Activated CD4-positive, alpha-beta memory T cell treated with anti-CD3 and anti-CD28 coated beads for 36 hours (primary cell): ENCODE measurements at regions not wholly inside any gene's neighbourhood (a gene's known extent, or its start where the extent isn't known, plus 50 kb on each side); places are given as distances from the start of the nearest gene placed in this dataset.

Experiments
- CTCF ChIA-PET: fragments of 350-600 bp; sonication (Branson Sonifier 250); formaldehyde crosslinking; loops from one replicate; lab custom pipeline; 2021; ENCODE audit warnings: antibody characterized with exemption, inconsistent platforms; lab: Charles Lee
- POLR2A ChIA-PET: fragments of 350-600 bp; sonication (Branson Sonifier 250); formaldehyde crosslinking; loops from one replicate; lab custom pipeline; 2021; ENCODE audit warnings: antibody characterized with exemption; lab: Charles Lee
- DNase-seq: peaks from one replicate; pipeline ENCODE4 v3.0.0-alpha.2; 2020
- H3K27ac Mint-ChIP-seq: one replicate; pipeline ENCODE4 v1.8.0; 2021; ENCODE audit warnings: mixed read lengths
- H3K27me3 Mint-ChIP-seq: one replicate; pipeline ENCODE4 v1.8.0; 2021; ENCODE audit warnings: mixed read lengths
- H3K36me3 Mint-ChIP-seq: one replicate; pipeline ENCODE4 v1.8.0; 2021; ENCODE audit warnings: mixed read lengths
- H3K4me1 Mint-ChIP-seq: one replicate; pipeline ENCODE4 v1.8.0; 2021; ENCODE audit warnings: low read depth, mixed read lengths
- H3K4me3 Mint-ChIP-seq: one replicate; pipeline ENCODE4 v1.8.0; 2021; ENCODE audit warnings: mild to moderate bottlenecking, mixed read lengths
- H3K9me3 Mint-ChIP-seq: one replicate; pipeline ENCODE4 v1.8.0; 2021; ENCODE audit warnings: mixed read lengths
- intact Hi-C: fragments of 100-400 bp; cut with micrococcal nuclease; formaldehyde crosslinking; loops from one replicate; pipeline ENCODE4 v1.15.1; 2023

DNA sequence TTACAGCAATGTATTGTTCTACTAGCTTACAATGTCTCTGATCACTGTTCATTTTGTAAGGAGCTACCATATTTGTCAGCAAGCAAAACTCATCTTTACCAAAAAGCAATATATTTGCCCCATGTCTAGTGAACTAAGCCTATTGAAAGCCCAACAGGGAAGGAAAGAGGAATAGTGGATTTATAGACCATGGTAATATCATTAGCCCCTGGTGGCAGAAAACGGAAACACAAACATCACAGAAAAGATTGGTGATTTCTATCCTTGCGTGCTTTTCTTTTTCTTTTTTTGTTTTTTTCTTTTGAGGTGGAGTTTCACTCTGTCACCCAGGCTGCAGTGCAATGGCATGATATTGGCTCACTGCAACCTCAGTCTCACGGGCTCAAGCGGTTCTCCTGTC lies 1562.4 kb upstream of the TMEM132C start:
- Mint-ChIP-seq H3K9me3 (peaks cover 8% of the 10 kb centered on the region), H3K4me1 (peaks cover 9% of the 10 kb centered on the region), H3K36me3 (no peaks in the 10 kb centered on the region), H3K4me3 (no peak overlapping the region), H3K27me3 (peaks cover 1% of the 10 kb centered on the region), H3K27ac (no peak overlapping the region)
- ChIA-PET POLR2A (no interaction called here), CTCF (interaction anchor here (1.3 kb wide), 1 partner anchor 78 kb away, joined by 3 read pairs; no protein-coding TSS in a partner anchor)
- no peak for DNase-seq
- intact Hi-C loops, result no loop called here

DNA sequence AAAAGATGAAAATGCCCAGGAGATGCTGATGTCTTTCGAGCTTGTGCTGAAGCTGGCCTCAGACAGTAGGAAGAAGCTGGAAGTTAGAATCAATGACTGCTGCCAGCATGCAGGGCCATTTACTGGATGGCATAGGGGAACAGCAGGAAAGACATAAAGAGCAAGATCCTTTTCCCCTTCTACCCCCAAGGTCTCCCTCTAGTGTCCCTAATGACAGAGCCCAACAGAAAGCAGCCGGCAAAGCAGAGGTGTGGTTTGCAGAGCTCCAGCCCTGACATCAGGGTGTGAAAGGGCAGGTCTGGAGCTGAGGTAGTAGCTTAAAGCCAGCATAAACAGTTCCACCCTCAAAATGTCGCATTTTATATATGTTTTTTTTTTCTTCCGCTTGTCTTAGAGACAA lies 1560.7 kb upstream of the TMEM132C start:
- POLR2A ChIA-PET, result no interaction called here
- CTCF ChIA-PET, result interaction anchor here (2.0 kb wide), 1 partner anchor 41 kb away, joined by 7 read pairs; no protein-coding TSS in a partner anchor
- Mint-ChIP-seq H3K27ac (no peak overlapping the region), H3K4me1 (peaks cover 12% of the 10 kb centered on the region), H3K36me3 (no peaks in the 10 kb centered on the region), H3K27me3 (peaks cover 1% of the 10 kb centered on the region), H3K9me3 (peaks cover 4% of the 10 kb centered on the region), H3K4me3 (no peak overlapping the region)
- DNase-seq, result no peak
- intact Hi-C loops, result no loop called here

DNA sequence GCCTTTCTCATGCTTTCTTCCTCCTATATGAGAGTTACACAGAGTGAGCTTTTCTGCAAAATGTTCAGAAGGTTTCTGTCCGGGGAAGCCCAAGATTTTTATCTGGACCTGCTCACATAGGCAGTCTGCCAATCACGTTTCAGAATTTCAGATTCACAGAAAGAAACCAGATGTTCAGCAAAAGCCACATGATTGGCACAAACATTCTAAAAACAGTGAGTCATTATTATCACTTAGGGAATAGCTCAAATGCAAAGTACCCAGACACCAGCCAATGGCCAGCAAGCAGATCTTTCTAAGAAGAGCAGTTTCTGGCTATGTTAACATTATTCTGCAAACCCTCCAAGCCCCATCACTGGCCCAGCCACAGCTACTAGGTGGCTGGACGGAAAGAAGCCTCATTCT lies 1558.5 kb upstream of the TMEM132C start:
- no peak overlapping the region for H3K4me3 Mint-ChIP-seq

DNA sequence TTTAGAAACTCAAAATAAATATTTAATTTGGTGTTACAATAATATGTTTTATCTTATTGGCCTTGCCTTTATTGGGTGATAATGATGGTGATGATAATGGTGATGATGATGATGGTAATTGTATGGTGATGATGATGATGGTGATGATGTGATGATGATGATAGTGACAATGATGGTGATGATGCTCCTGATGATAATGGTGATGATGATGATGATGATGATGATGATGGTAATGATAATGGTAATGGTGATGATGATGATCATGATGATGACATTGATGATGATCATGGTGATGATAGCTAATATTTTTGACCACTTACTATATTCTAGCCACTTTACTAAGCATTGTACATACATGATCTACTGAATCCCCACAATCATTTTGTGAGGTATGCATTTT lies 1548.6 kb upstream of the TMEM132C start:
- DNase-seq, result no peak
- Mint-ChIP-seq H3K4me1 (no peaks in the 10 kb centered on the region), H3K27me3 (peaks cover 3% of the 10 kb centered on the region), H3K4me3 (no peak overlapping the region), H3K9me3 (peaks cover 20% of the 10 kb centered on the region), H3K36me3 (peaks cover 8% of the 10 kb centered on the region), H3K27ac (no peak overlapping the region)
- POLR2A ChIA-PET, result no interaction called here
- CTCF ChIA-PET, result no interaction called here
- intact Hi-C loops, result no loop called here

More for the DNA sequence above, 1558.5 kb upstream of the TMEM132C start:
- H3K27me3 Mint-ChIP-seq, result peaks cover 1% of the 10 kb centered on the region
- H3K9me3 Mint-ChIP-seq, result peaks cover 4% of the 10 kb centered on the region
- peak overlapping the region; percentile 45 for H3K27ac Mint-ChIP-seq
- CTCF ChIA-PET, result interaction anchor here (1.5 kb wide), 1 partner anchor 39 kb away, joined by 8 read pairs; no protein-coding TSS in a partner anchor
- H3K4me1 Mint-ChIP-seq, result peaks cover 12% of the 10 kb centered on the region
- intact Hi-C loops, result loop anchor here (1.0 kb wide), 2 partner anchors 64 to 120 kb away; no protein-coding TSS in a partner anchor
- POLR2A ChIA-PET, result interaction anchor here (1.4 kb wide), 1 partner anchor 64 kb away, joined by 7 read pairs; no protein-coding TSS in a partner anchor
- H3K36me3 Mint-ChIP-seq, result no peaks in the 10 kb centered on the region
- DNase-seq, result peak; percentile 47

DNA sequence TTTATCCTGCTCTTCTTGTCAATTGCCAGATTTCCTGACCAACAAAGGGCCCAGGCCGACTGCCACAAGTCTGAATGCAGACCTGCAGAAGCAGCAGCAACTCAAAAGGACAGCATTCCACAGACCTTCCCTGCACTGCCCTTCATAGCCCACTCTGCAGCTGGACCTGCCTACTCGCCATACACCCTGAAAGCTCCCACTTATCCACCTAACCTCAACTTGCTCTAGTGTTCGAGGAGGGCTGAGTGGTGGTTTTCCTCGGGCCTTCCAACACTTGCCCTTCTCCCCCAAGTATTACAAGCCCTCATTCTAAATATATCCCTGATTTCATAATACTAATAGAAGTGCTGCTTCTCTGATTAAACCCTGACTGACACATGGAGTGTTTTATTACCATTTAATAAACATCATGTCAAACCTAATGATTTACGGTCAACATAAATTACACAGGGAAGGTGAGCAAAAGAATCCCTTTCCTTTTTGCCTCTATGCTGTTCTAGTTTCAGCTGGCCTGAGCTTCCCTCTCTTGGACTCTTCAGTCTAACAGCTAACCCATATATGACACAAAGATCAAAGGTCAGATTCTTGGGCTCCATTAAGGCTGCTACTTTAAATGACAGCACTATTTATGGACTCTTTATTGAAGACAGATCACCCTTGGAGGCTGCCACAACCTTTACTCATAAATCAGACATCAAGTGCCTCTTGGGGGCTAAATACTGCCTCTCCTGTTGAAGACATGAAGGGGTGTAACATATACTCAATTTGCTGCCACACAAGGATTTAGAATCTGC lies 1546.9 kb upstream of the TMEM132C start:
- DNase-seq, result no peak
- Mint-ChIP-seq H3K36me3 (peaks cover 10% of the 10 kb centered on the region), H3K4me1 (no peaks in the 10 kb centered on the region), H3K27ac (no peak overlapping the region), H3K27me3 (peaks cover 15% of the 10 kb centered on the region), H3K9me3 (peaks cover 22% of the 10 kb centered on the region), H3K4me3 (no peak overlapping the region)
- intact Hi-C loops, result no loop called here
- ChIA-PET POLR2A (no interaction called here), CTCF (interaction anchor here (0.7 kb wide), 1 partner anchor 27 kb away, joined by 3 read pairs; no protein-coding TSS in a partner anchor)

DNA sequence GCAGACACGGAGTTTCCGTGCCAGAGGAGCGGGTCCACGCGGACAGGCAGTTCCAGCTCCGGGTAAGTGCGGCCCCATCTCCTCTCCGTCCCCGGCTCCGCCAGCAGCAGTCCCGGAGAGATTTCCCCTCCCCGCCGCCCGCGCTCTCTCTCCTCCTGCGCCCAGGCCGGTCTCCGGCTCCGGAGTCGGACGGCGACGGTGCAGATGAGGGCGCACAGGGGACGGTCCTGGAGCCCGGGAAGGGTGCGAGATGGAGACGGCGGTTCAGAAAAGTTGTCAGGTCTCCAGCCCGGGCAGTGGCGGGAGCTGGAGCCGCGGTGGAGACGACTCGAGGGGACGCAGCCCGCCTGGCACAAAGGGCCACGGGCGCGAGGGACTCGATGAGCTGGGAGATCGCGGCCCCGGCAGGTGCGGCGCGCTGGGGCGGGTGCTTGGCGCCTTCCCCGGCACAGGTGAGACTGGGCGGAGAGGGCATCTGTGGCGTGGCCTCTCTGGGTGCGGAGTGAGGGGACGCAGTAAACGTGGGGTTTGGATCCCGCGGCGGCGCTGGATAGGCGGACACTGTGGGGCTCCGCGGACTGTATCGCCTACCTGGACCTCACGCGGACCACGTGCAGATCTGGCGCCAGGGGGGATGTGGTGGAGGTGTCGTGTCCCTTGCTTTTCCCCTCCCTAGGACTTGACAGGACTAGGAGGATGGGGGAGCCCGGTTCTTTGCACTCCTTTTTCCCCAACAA lies 1540.3 kb upstream of the TMEM132C start:
- intact Hi-C loops, result no loop called here
- peaks cover 4% of the 10 kb centered on the region for H3K36me3 Mint-ChIP-seq
- H3K9me3 Mint-ChIP-seq, result peaks cover 6% of the 10 kb centered on the region
- H3K4me3 Mint-ChIP-seq, result no peak overlapping the region
- H3K27me3 Mint-ChIP-seq, result peaks cover 31% of the 10 kb centered on the region
- CTCF ChIA-PET, result no interaction called here
- no peak overlapping the region for H3K27ac Mint-ChIP-seq
- no peak for DNase-seq
- H3K4me1 Mint-ChIP-seq, result peaks cover 6% of the 10 kb centered on the region
- POLR2A ChIA-PET, result no interaction called here

DNA sequence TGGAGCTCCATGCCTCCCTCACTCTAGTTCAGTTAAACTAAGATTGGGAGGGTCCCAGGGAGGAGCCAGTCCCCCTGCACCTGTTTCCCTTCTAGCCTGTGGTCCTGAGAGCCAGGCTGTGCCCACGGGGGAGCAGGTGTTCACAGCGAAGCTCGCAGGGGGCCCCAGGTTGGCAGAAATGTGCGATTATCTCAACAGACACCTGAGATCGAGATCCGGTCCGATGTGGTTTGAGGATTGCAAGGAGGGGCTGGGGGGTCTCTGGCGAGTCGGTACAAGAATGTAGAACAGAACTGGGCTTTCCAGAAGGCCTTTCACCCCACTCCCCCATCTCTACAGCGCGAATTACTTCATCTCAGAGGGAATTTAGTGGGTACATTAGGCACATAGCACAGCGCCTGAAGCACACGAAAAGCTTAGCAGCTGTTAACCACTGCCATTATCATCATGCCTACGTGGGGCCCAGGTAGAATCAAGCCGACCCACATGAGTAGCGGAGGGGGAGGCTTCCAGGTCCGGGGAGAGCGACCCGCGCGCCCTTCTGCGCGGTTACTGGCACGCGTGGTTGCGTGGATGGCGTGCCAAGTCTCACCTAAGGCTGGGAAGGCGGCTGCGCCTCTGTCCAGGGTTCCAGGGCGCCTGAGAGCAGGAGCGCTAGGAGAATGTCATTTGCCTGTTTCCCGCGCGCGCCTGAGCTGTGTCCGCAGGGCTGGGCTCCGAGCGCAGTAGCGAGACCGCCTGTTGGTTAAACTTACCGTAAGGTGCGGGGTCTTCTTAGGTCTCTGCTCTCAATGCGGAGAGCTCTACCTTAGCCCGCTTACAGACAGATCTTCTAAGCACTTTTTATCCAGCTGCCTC lies 1539.5 kb upstream of the TMEM132C start:
- H3K27me3 Mint-ChIP-seq, result peaks cover 31% of the 10 kb centered on the region
- POLR2A ChIA-PET, result no interaction called here
- no peak overlapping the region for H3K4me3 Mint-ChIP-seq
- H3K4me1 Mint-ChIP-seq, result peaks cover 6% of the 10 kb centered on the region
- no peak overlapping the region for H3K27ac Mint-ChIP-seq
- intact Hi-C loops, result no loop called here
- peaks cover 4% of the 10 kb centered on the region for H3K36me3 Mint-ChIP-seq
- CTCF ChIA-PET, result no interaction called here
- peaks cover 6% of the 10 kb centered on the region for H3K9me3 Mint-ChIP-seq
- DNase-seq, result no peak

DNA sequence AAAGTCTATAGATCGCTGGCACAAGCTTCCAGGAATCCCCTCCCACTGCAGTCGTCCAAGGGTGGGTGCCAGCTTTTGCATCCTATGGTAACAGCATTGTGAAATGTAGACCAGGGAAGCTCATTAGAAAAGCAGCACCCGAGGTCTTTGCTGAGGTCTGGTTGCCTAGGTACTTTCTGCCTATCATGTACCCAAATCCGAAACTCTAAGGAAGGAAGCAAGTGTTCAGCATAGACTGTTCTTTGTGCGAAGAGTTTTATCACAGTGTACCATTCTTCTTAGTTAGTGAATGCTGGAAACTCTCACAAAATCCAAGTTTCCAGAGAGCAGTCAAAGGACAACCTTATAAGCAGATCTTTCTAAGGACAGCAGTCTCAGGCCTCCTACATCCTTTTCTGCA lies 1532.7 kb upstream of the TMEM132C start:
- CTCF ChIA-PET, result interaction anchor here (1.2 to 2.6 kb wide), 2 partner anchors 14 to 17 kb away, joined by 3 to 13 read pairs; no protein-coding TSS in a partner anchor
- Mint-ChIP-seq H3K36me3 (peaks cover 5% of the 10 kb centered on the region), H3K9me3 (peaks cover 8% of the 10 kb centered on the region), H3K27me3 (no peaks in the 10 kb centered on the region), H3K4me1 (no peaks in the 10 kb centered on the region), H3K4me3 (no peak overlapping the region), H3K27ac (no peak overlapping the region)
- POLR2A ChIA-PET, result no interaction called here
- no peak for DNase-seq
- intact Hi-C loops, result no loop called here

DNA sequence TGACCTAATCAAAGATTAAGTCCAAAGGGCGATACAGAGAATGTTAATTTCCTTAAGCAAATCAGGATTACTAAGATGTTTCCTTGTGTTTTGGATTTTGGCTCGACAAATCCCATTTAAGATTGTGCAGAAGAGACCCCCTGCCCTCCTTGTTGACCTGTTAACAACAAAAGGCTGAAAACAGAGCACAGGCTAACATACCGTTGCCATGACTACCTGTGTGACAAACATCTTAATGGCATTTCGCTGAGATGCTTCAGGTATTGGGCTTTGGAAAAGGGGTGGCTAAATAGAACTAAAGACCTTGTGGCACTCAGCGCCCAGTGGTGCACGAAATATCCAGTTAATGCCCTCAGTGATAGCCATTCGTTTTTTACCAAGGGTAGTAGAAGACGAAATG lies 1532.3 kb upstream of the TMEM132C start:
- no peak for DNase-seq
- H3K27ac Mint-ChIP-seq, result no peak overlapping the region
- CTCF ChIA-PET, result interaction anchor here (2.6 kb wide), 1 partner anchor 13 kb away, joined by 13 read pairs; no protein-coding TSS in a partner anchor
- H3K4me1 Mint-ChIP-seq, result no peaks in the 10 kb centered on the region
- H3K27me3 Mint-ChIP-seq, result no peaks in the 10 kb centered on the region
- POLR2A ChIA-PET, result no interaction called here
- peaks cover 5% of the 10 kb centered on the region for H3K36me3 Mint-ChIP-seq
- peaks cover 7% of the 10 kb centered on the region for H3K9me3 Mint-ChIP-seq
- H3K4me3 Mint-ChIP-seq, result no peak overlapping the region
- intact Hi-C loops, result no loop called here

DNA sequence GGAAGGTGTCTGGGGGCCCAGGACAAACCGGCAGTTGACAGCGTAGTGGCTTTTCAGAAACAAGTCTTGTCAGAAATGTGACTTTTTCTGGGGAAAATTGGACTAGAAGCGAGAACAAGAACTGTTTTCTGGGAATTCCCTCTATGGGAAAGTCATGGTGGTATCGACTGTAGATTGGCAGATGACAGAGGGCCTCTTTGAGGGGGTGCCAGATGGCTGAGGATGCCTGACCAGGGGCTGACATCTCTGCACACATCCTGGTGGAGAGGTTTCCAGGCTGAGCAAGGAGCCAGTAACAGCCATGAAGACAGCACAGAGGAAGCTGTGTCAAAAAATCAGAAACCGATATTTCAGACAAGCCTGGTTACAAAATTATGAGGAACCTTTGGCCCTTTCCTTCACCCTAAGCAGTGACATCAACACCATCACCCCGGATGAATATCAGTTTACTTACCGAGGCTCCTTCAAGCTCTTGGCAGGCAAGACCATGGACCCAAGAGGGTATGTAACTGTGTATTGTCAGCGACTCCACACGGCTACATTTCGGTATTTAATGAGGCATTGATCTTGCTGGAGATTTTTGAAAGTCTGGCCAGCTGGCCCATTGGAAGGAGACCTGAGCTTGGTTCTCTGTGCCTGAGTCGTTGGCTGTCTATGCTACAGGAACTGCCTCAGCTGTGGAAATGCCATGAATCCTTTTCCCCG lies 1525.3 kb upstream of the TMEM132C start:
- H3K27me3 Mint-ChIP-seq, result no peaks in the 10 kb centered on the region
- ChIA-PET CTCF (interaction anchor here (0.8 kb wide), 1 partner anchor 1558 kb away, joined by 3 read pairs; no protein-coding TSS in a partner anchor), POLR2A (no interaction called here)
- no peak for DNase-seq
- H3K9me3 Mint-ChIP-seq, result peaks cover 7% of the 10 kb centered on the region
- no peak overlapping the region for H3K4me3 Mint-ChIP-seq
- H3K27ac Mint-ChIP-seq, result no peak overlapping the region
- intact Hi-C loops, result no loop called here
- H3K36me3 Mint-ChIP-seq, result peaks cover 11% of the 10 kb centered on the region
- no peaks in the 10 kb centered on the region for H3K4me1 Mint-ChIP-seq

DNA sequence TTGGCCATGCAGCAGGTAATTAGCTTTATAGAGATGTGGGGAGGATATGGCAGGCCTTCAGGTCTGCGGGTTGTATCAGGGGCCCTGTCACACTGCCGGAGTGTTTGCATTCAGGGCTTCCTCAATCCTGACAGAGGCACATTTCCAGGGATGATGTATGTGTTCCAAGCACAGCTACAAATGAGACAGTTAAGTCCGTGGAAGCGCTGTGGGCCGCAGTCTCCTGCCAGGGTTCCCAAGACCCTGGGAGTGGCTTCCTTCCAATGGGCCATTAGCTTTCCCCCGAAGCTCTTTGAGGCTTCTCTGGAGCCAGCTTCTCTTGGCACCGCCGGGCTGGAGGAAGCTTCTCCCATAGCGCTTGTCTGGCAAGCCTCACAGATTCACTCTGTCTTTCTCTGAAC lies 1524.7 kb upstream of the TMEM132C start:
- Mint-ChIP-seq H3K4me3 (no peak overlapping the region), H3K4me1 (no peaks in the 10 kb centered on the region)
- intact Hi-C loops, result no loop called here

More for the DNA sequence above, 1524.7 kb upstream of the TMEM132C start:
- Mint-ChIP-seq H3K36me3 (peaks cover 11% of the 10 kb centered on the region), H3K27ac (no peak overlapping the region), H3K9me3 (peaks cover 7% of the 10 kb centered on the region), H3K27me3 (no peaks in the 10 kb centered on the region)
- ChIA-PET CTCF (interaction anchor here (0.8 kb wide), 1 partner anchor 1559 kb away, joined by 3 read pairs; no protein-coding TSS in a partner anchor), POLR2A (no interaction called here)
- DNase-seq, result no peak
